ENCODE measurements at regions not wholly inside any gene's neighbourhood (a gene's known extent, or its start where the extent isn't known, plus 50 kb on each side); places are given as distances from the start of the nearest gene placed in this dataset.
A peak's percentile ranks its signal among the peaks of the same experiment; 100 is the strongest.

DNA sequence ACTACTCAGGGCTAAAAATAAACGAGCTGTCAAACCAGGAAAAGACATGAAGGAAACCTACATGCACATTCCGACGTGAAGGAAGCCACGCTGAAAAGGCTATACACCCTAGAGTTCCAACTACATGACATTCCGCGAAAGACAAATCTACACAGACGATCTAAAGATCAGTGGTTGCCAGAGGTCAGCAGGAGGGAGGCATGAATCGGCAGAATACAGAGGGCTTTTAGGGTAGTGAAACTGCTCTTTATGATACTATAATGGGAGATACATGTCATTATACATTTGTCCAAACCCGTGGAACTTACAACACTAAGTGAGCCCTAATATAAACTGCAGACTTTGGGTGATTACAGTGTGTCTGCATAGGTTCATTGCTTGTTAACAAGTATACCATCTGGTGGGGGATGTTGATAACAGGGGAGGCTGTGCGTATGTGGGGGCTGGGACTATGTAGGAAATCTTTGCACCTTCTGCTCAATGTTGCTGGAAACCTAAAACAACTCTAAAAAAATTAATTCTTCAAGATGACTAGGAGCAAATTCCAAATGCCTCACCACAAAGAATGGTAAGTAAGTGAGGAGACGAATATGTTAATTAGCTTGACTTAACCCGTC is 132.2 kb upstream of the CDH4 start:
- H3K9me3 ChIP-seq (ENCODE audit: control insufficient read depth in 2 of 2, insufficient read depth in 1 of 2, low read length in 1 of 2) = no peaks in the 10 kb centered on the region
- H3K4me3 ChIP-seq (ENCODE audit: low read length in 2 of 2) = no peak overlapping the region
- DNase-seq (ENCODE audit: low read depth in 6 of 9, low spot score in 9 of 9) = no peak
- no peaks in the 10 kb centered on the region for H3K4me1 ChIP-seq (ENCODE audit: control insufficient read depth in 2 of 2, insufficient read depth in 2 of 2, low read length in 2 of 2)
- no peaks in the 10 kb centered on the region for H3K36me3 ChIP-seq (ENCODE audit: control insufficient read depth in 2 of 2, insufficient read depth in 2 of 2, low read length in 1 of 2)
- WGBS = 61% methylated on average over 12 of the region's 12 CpGs
- no peak overlapping the region for H3K27ac ChIP-seq (ENCODE audit: low read depth in 1 of 2, low read length in 1 of 2)
- no peaks in the 10 kb centered on the region for H3K27me3 ChIP-seq (ENCODE audit: control insufficient read depth in 2 of 2, insufficient read depth in 1 of 2, low read length in 1 of 2)

- DNase-seq (ENCODE audit: low read depth in 6 of 9, low spot score in 9 of 9) = peak; percentile 3 to 61 (median 32)
- Histone ChIP-seq H3K36me3 (ENCODE audit: control insufficient read depth in 2 of 2, insufficient read depth in 2 of 2, low read length in 1 of 2) (no peaks in the 10 kb centered on the region), H3K4me3 (ENCODE audit: low read length in 2 of 2) (no peak overlapping the region), H3K9me3 (ENCODE audit: control insufficient read depth in 2 of 2, insufficient read depth in 1 of 2, low read length in 1 of 2) (no peaks in the 10 kb centered on the region), H3K4me1 (ENCODE audit: control insufficient read depth in 2 of 2, insufficient read depth in 2 of 2, low read length in 2 of 2) (no peaks in the 10 kb centered on the region), H3K27me3 (ENCODE audit: control insufficient read depth in 2 of 2, insufficient read depth in 1 of 2, low read length in 1 of 2) (no peaks in the 10 kb centered on the region), H3K27ac (ENCODE audit: low read depth in 1 of 2, low read length in 1 of 2) (no peak overlapping the region)
- 53% methylated on average over 17 of the region's 17 CpGs for WGBS
Observed at GRCh38 chr20:61120595-61121515, 131.2 kb upstream of the CDH4 start.

DNA sequence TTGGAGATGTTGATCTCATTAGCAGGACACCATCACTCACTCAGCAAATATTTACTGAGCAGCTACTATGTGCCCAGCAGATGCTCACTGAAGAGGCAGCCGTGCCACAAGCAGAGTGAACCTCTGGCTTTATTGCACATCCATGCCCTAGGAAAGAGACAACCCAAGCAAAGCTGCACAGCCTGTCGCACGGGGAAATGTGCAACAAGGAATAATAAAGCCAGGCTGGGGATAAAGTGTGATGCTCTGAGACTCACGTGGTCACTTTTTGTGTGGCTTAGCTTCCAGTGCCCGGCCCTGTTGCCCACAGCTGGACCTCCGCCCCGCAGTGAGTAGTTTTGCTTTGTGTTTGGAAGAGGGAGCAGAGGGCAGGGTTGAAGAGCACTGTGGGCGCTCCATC is 130.4 kb upstream of the CDH4 start:
- 89% methylated on average over 8 of the region's 8 CpGs for WGBS
- no peak for DNase-seq (ENCODE audit: low read depth in 6 of 9, low spot score in 9 of 9)
- H3K36me3 ChIP-seq (ENCODE audit: control insufficient read depth in 2 of 2, insufficient read depth in 2 of 2, low read length in 1 of 2) = no peaks in the 10 kb centered on the region
- H3K27me3 ChIP-seq (ENCODE audit: control insufficient read depth in 2 of 2, insufficient read depth in 1 of 2, low read length in 1 of 2) = no peaks in the 10 kb centered on the region
- no peaks in the 10 kb centered on the region for H3K4me1 ChIP-seq (ENCODE audit: control insufficient read depth in 2 of 2, insufficient read depth in 2 of 2, low read length in 2 of 2)
- H3K27ac ChIP-seq (ENCODE audit: low read depth in 1 of 2, low read length in 1 of 2) = no peak overlapping the region
- H3K9me3 ChIP-seq (ENCODE audit: control insufficient read depth in 2 of 2, insufficient read depth in 1 of 2, low read length in 1 of 2) = no peaks in the 10 kb centered on the region
- no peak overlapping the region for H3K4me3 ChIP-seq (ENCODE audit: low read length in 2 of 2)

GRCh38 chr20:61123286-61123685 is 128.8 kb upstream of the CDH4 start:
- H3K9me3 ChIP-seq (ENCODE audit: control insufficient read depth in 2 of 2, insufficient read depth in 1 of 2, low read length in 1 of 2) = no peaks in the 10 kb centered on the region
- no peak overlapping the region for H3K27ac ChIP-seq (ENCODE audit: low read depth in 1 of 2, low read length in 1 of 2)
- H3K27me3 ChIP-seq (ENCODE audit: control insufficient read depth in 2 of 2, insufficient read depth in 1 of 2, low read length in 1 of 2) = no peaks in the 10 kb centered on the region
- H3K36me3 ChIP-seq (ENCODE audit: control insufficient read depth in 2 of 2, insufficient read depth in 2 of 2, low read length in 1 of 2) = no peaks in the 10 kb centered on the region
- no peak for DNase-seq (ENCODE audit: low read depth in 6 of 9, low spot score in 9 of 9)
- WGBS = 95% methylated on average over 7 of the region's 7 CpGs
- no peak overlapping the region for H3K4me3 ChIP-seq (ENCODE audit: low read length in 2 of 2)
- H3K4me1 ChIP-seq (ENCODE audit: control insufficient read depth in 2 of 2, insufficient read depth in 2 of 2, low read length in 2 of 2) = no peaks in the 10 kb centered on the region

DNA sequence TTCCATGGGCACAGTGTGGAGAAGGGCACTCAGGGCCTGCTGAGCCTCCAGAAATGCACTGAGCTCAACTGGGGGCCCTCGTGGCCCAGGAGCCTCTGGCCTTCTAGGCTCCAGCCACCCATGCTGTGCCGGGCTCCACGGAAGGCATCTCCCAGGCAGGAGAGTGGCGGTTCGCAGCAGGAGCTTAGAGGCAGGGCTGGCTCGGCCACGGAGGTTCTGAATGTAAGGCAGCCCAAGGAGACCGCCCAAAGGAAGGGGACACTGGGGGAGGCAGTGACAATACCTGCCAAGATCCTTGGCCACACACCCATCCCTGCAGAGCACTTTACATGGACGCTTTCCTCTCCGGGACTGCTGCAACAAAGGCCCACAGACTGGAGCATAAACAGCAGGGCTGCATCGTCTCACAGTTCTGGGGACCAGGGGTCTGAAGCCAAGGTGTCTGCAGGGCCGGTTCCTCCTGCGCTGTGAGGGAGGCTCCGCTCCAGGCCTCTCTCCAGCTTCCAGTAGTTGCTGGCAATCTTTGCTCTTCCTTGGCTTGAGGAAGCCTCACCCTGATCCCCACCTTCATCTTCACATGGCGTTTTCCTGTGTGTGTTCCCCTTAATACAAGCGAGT is 128.2 kb upstream of the CDH4 start:
- 92% methylated on average over 16 of the region's 16 CpGs for WGBS
- H3K27me3 ChIP-seq (ENCODE audit: control insufficient read depth in 2 of 2, insufficient read depth in 1 of 2, low read length in 1 of 2) = no peaks in the 10 kb centered on the region
- no peaks in the 10 kb centered on the region for H3K36me3 ChIP-seq (ENCODE audit: control insufficient read depth in 2 of 2, insufficient read depth in 2 of 2, low read length in 1 of 2)
- H3K27ac ChIP-seq (ENCODE audit: low read depth in 1 of 2, low read length in 1 of 2) = no peak overlapping the region
- H3K9me3 ChIP-seq (ENCODE audit: control insufficient read depth in 2 of 2, insufficient read depth in 1 of 2, low read length in 1 of 2) = no peaks in the 10 kb centered on the region
- no peak overlapping the region for H3K4me3 ChIP-seq (ENCODE audit: low read length in 2 of 2)
- DNase-seq (ENCODE audit: low read depth in 6 of 9, low spot score in 9 of 9) = no peak
- H3K4me1 ChIP-seq (ENCODE audit: control insufficient read depth in 2 of 2, insufficient read depth in 2 of 2, low read length in 2 of 2) = no peaks in the 10 kb centered on the region

- H3K27me3 ChIP-seq (ENCODE audit: control insufficient read depth in 2 of 2, insufficient read depth in 1 of 2, low read length in 1 of 2) = no peaks in the 10 kb centered on the region
- no peak for DNase-seq (ENCODE audit: low read depth in 6 of 9, low spot score in 9 of 9)
- 98% methylated on average over 9 of the region's 9 CpGs for WGBS
- no peaks in the 10 kb centered on the region for H3K4me1 ChIP-seq (ENCODE audit: control insufficient read depth in 2 of 2, insufficient read depth in 2 of 2, low read length in 2 of 2)
- no peak overlapping the region for H3K27ac ChIP-seq (ENCODE audit: low read depth in 1 of 2, low read length in 1 of 2)
- no peak overlapping the region for H3K4me3 ChIP-seq (ENCODE audit: low read length in 2 of 2)
- no peaks in the 10 kb centered on the region for H3K36me3 ChIP-seq (ENCODE audit: control insufficient read depth in 2 of 2, insufficient read depth in 2 of 2, low read length in 1 of 2)
- no peaks in the 10 kb centered on the region for H3K9me3 ChIP-seq (ENCODE audit: control insufficient read depth in 2 of 2, insufficient read depth in 1 of 2, low read length in 1 of 2)
Observed at GRCh38 chr20:61125076-61125475, 127.0 kb upstream of the CDH4 start.

- H3K4me3 ChIP-seq (ENCODE audit: low read length in 2 of 2) = no peak overlapping the region
- no peak overlapping the region for H3K27ac ChIP-seq (ENCODE audit: low read depth in 1 of 2, low read length in 1 of 2)
- no peaks in the 10 kb centered on the region for H3K27me3 ChIP-seq (ENCODE audit: control insufficient read depth in 2 of 2, insufficient read depth in 1 of 2, low read length in 1 of 2)
- no peak for DNase-seq (ENCODE audit: low read depth in 6 of 9, low spot score in 9 of 9)
- H3K36me3 ChIP-seq (ENCODE audit: control insufficient read depth in 2 of 2, insufficient read depth in 2 of 2, low read length in 1 of 2) = no peaks in the 10 kb centered on the region
- H3K4me1 ChIP-seq (ENCODE audit: control insufficient read depth in 2 of 2, insufficient read depth in 2 of 2, low read length in 2 of 2) = no peaks in the 10 kb centered on the region
- 95% methylated on average over 14 of the region's 14 CpGs for WGBS
- no peaks in the 10 kb centered on the region for H3K9me3 ChIP-seq (ENCODE audit: control insufficient read depth in 2 of 2, insufficient read depth in 1 of 2, low read length in 1 of 2)
Observed at GRCh38 chr20:61125546-61126180, 126.4 kb upstream of the CDH4 start.

GRCh38 chr20:61126369-61127195 is 125.5 kb upstream of the CDH4 start:
- WGBS = 91% methylated on average over 21 of the region's 21 CpGs
- H3K36me3 ChIP-seq (ENCODE audit: control insufficient read depth in 2 of 2, insufficient read depth in 2 of 2, low read length in 1 of 2) = no peaks in the 10 kb centered on the region
- no peaks in the 10 kb centered on the region for H3K27me3 ChIP-seq (ENCODE audit: control insufficient read depth in 2 of 2, insufficient read depth in 1 of 2, low read length in 1 of 2)
- H3K4me1 ChIP-seq (ENCODE audit: control insufficient read depth in 2 of 2, insufficient read depth in 2 of 2, low read length in 2 of 2) = no peaks in the 10 kb centered on the region
- H3K4me3 ChIP-seq (ENCODE audit: low read length in 2 of 2) = no peak overlapping the region
- no peaks in the 10 kb centered on the region for H3K9me3 ChIP-seq (ENCODE audit: control insufficient read depth in 2 of 2, insufficient read depth in 1 of 2, low read length in 1 of 2)
- H3K27ac ChIP-seq (ENCODE audit: low read depth in 1 of 2, low read length in 1 of 2) = no peak overlapping the region
- no peak for DNase-seq (ENCODE audit: low read depth in 6 of 9, low spot score in 9 of 9)

All from thymus (tissue), 11 donors.